Thoracic aorta (tissue), 2 donors: ENCODE measurements at regions not wholly inside any gene's neighbourhood (a gene's known extent, or its start where the extent isn't known, plus 50 kb on each side); places are given as distances from the start of the nearest gene placed in this dataset.

ENCODE experiments used
- ATAC-seq: fragments of 150-250 bp; one replicate; pipeline ENCODE4 v1.8.0; 2017; ENCODE audit warnings: low read depth; ENCODE audit not compliant: insufficient number of reproducible peaks, low FRiP score
- DNase-seq: peaks from one replicate; pipeline ENCODE4 v3.0.0-alpha.2; 2020; ENCODE audit warnings: low spot score
- H3K27ac ChIP-seq, 2 donors: fragments of 200-600 bp; sonication (generic); 1 replicate in 1 of 2; 2 replicates in 1 of 2; pipeline ENCODE4 v1.5.1; 2016; ENCODE audit warnings: mild to moderate bottlenecking in 2 of 2, moderate library complexity in 2 of 2
- H3K27me3 ChIP-seq: fragments of 200-600 bp; sonication (generic); replicated peaks from 2 replicates; pipeline ENCODE4 v1.6.0; 2016; ENCODE audit warnings: mild to moderate bottlenecking; ENCODE audit not compliant: insufficient read depth
- H3K36me3 ChIP-seq: fragments of 200-600 bp; sonication (generic); one replicate; pipeline ENCODE4 v1.5.1; 2016
- H3K4me1 ChIP-seq, 2 donors: fragments of 200-600 bp; sonication (generic); 1 replicate in 1 of 2; 2 replicates in 1 of 2; pipeline versions ENCODE4 v1.5.1 to v1.6.0; 2016; ENCODE audit warnings: low read depth in 2 of 2, mild to moderate bottlenecking in 1 of 2; ENCODE audit not compliant: control insufficient read depth in 1 of 2
- H3K4me3 ChIP-seq: fragments of 200-600 bp; sonication (generic); 2 replicates; pipeline ENCODE4 v1.5.1; 2016; ENCODE audit warnings: mild to moderate bottlenecking
- H3K9me3 ChIP-seq: fragments of 200-600 bp; sonication (generic); 2 replicates; pipeline ENCODE4 v1.5.1; 2016
- TF ChIP-seq, protein P1 (sequence below): fragments of 200-600 bp; sonication (generic); IDR thresholded peaks from one replicate; pipeline ENCODE4 v1.5.1; 2019; ENCODE audit warnings: antibody characterized with exemption

DNA sequence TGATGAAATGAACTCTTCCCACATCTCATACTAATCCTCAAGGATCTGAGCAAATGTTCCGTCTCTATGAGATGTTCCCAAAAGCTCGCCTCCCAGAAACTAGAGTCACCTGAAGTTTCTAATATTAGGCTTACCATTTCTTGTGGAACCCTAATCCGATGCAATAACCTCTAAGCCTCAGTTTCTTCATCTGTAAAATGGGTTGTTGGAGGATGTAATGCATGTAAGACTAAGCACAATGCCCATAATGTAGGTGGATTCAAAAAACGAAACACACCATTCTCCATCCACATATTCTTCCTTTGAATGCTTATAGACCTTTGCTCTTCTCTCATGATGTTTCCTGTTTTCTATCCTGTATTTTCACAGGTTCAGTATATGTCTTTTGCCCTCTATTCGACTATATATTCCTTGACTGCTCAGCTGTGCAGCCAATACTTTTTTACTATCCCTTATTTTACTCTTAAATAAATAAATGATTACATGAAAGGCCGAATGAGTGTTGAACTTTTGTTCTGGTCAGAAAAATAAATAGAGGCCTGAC is 307.3 kb upstream of the G2E3 start:
- Histone ChIP-seq H3K9me3 (no peaks in the 10 kb centered on the region), H3K36me3 (no peaks in the 10 kb centered on the region), H3K27me3 (no peaks in the 10 kb centered on the region), H3K4me1 (peaks cover 2 to 8% of the 10 kb centered on the region in 2 donors), H3K27ac (no peak overlapping the region), H3K4me3 (no peak overlapping the region)
- DNase-seq (no peak), ATAC-seq (no peak)
- TF ChIP-seq, protein P1, sequence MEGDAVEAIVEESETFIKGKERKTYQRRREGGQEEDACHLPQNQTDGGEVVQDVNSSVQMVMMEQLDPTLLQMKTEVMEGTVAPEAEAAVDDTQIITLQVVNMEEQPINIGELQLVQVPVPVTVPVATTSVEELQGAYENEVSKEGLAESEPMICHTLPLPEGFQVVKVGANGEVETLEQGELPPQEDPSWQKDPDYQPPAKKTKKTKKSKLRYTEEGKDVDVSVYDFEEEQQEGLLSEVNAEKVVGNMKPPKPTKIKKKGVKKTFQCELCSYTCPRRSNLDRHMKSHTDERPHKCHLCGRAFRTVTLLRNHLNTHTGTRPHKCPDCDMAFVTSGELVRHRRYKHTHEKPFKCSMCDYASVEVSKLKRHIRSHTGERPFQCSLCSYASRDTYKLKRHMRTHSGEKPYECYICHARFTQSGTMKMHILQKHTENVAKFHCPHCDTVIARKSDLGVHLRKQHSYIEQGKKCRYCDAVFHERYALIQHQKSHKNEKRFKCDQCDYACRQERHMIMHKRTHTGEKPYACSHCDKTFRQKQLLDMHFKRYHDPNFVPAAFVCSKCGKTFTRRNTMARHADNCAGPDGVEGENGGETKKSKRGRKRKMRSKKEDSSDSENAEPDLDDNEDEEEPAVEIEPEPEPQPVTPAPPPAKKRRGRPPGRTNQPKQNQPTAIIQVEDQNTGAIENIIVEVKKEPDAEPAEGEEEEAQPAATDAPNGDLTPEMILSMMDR: no peak

DNA sequence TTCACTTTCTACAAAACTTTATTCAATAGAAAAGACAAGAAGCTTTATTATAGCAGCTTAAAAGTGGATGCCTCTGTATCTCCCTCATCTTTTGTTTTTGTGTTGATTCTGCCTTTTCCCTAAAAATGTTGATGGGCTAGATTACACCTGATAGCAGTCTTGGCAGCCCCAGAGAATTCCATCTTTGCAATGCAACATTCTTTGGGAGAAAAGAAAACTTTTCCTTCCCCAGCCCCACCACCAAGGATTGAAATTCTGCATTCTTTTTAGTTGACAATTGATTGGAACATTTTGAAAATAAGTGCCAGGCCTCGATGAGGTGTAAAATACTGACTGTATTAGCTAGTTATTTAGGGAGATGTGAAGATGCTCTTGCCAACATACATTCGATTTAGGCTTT is 306.8 kb upstream of the G2E3 start:
- Histone ChIP-seq H3K4me3 (no peak overlapping the region), H3K4me1 (peaks cover 2 to 8% of the 10 kb centered on the region in 2 donors), H3K27me3 (no peaks in the 10 kb centered on the region), H3K27ac (no peak overlapping the region), H3K9me3 (no peaks in the 10 kb centered on the region), H3K36me3 (no peaks in the 10 kb centered on the region)
- no peak for ATAC-seq
- TF ChIP-seq, protein P1: no peak
- DNase-seq: no peak

DNA sequence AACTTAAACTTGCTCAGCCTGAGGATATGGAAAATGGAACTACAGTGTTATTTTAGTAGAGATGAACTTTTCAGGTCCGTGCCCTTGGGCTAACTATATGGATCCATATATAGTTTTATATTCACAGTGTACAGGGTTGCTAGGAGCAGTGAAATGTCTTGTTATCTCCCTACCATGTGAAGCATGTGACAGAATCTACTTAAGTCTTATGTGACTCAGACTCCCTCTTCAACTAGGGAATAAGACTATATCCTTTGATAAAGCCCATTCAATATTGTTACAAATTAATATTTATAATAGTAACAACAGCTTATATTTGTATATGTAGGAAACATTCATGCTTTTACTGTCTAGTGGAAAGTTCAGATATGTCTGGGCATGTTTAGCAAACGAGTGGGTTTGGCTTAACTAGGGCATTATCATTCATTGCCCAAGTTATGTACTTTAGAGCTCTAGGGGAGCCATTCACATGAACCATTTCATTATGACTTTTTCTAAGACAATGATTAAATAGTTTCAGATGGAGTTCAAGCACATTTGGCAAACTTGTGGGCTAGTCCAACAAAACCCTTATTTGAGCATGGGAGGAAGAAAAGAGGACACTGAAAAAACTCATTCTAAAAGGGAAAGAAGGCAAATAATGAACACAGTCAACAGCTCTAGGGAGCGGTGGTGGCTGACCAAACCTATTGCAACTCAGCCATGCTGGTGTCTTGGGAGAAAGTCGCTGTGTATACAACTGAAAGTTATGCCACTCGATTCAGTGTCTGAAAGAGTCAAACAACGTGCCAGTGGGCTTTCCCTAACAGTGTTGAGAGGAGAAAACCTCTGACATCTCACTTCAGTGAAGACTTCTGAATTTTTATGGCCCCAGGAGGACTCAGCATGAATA is 305.9 kb upstream of the G2E3 start:
- no peak overlapping the region for H3K4me3 ChIP-seq
- TF ChIP-seq, protein P1: no peak
- no peak overlapping the region for H3K27ac ChIP-seq
- H3K4me1 ChIP-seq: peaks cover 2 to 8% of the 10 kb centered on the region in 2 donors
- no peaks in the 10 kb centered on the region for H3K27me3 ChIP-seq
- no peak for DNase-seq
- H3K36me3 ChIP-seq: no peaks in the 10 kb centered on the region
- no peaks in the 10 kb centered on the region for H3K9me3 ChIP-seq
- no peak for ATAC-seq

DNA sequence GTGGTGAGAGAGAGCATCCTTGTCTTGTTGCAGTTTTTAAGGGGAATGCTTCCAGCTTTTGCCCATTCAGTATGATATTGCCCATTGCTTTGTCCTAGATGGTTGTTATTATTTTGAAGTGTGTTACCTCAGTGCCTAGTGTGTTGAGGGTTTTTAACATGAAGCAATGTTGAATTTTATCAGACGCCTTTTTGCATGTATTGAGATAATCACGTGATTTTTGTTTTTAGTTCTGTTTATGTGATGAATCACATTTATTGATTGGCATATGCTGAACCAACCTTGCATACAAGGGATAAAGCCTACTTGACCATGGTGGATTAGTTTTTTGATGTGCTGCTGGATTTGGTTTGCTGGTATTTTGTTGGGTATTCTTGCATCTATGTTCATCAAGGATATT is 302.3 kb upstream of the G2E3 start:
- no peaks in the 10 kb centered on the region for H3K36me3 ChIP-seq
- H3K4me3 ChIP-seq: no peak overlapping the region
- no peaks in the 10 kb centered on the region for H3K27me3 ChIP-seq
- H3K27ac ChIP-seq: no peak overlapping the region
- DNase-seq (no peak), ATAC-seq (no peak)
- H3K4me1 ChIP-seq: peaks cover 2 to 8% of the 10 kb centered on the region in 2 donors
- H3K9me3 ChIP-seq: no peaks in the 10 kb centered on the region
- TF ChIP-seq, protein P1: no peak

DNA sequence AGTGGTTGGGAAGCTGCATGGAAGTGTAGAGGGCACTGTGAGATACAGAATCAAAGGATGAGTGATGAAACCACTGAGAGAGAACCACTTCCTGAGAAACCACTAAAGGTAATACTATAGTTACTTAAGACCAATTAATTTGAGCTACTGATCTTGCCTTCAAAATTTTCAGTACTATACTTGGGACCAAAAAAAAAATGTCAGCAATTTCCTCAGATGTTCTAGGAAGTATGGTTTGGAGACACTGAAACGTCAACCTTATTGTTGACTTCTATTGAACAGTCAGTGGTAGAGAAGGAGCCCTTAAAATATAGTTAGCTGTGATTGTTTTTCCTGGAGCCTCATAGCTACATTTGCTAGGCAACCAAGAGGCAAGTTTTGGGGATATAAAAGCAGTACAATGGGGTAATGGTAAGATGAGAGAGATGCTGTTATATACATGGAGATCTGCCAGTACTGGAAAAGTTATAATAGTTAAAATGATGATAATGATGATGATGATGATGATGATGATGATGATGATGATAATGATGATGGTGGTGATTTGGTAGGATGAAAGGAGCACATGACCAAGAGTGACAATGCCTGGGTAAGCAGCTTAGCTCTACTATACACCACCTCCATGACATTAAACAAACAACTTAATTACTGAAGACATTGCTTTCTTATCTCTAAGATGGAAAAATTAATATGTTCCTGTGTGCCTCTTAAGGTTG is 300.9 kb upstream of the G2E3 start:
- H3K36me3 ChIP-seq: no peaks in the 10 kb centered on the region
- ATAC-seq (no peak), DNase-seq (no peak)
- no peak overlapping the region for H3K4me3 ChIP-seq
- H3K9me3 ChIP-seq: no peaks in the 10 kb centered on the region
- no peaks in the 10 kb centered on the region for H3K27me3 ChIP-seq
- no peaks in the 10 kb centered on the region for H3K4me1 ChIP-seq
- H3K27ac ChIP-seq: no peak overlapping the region
- TF ChIP-seq, protein P1: no peak
